Vagina (tissue), 2 donors: ENCODE measurements at regions not wholly inside any gene's neighbourhood (a gene's known extent, or its start where the extent isn't known, plus 50 kb on each side); places are given as distances from the start of the nearest gene placed in this dataset.

Experiments used
- POLR2A ChIP-seq, 2 donors: fragments of 450-650 bp; IDR thresholded peaks; one replicate each; pipeline ENCODE4 v1.6.1; 2017; ENCODE audit warnings: antibody characterized with exemption in 2 of 2, mild to moderate bottlenecking in 2 of 2, moderate library complexity in 2 of 2
- POLR2AphosphoS5 ChIP-seq, 2 donors: sonication (generic); formaldehyde crosslinking; IDR thresholded peaks; one replicate each; pipeline ENCODE4 v1.9.0; 2017; ENCODE audit warnings: antibody characterized with exemption in 2 of 2, mild to moderate bottlenecking in 2 of 2, low read depth in 1 of 2; ENCODE audit not compliant: insufficient read depth in 1 of 2
- TF ChIP-seq, protein P1 (sequence below), 3 experiments: fragments of 450-650 bp in 2 of 3; fragments of 200-600 bp in 1 of 3; sonication (generic) in 1 of 3; IDR thresholded peaks; one replicate each; pipeline ENCODE4 v1.5.1; 2017 to 2019; ENCODE audit warnings: antibody characterized with exemption in 3 of 3, mild to moderate bottlenecking in 2 of 3, moderate library complexity in 2 of 3

DNA sequence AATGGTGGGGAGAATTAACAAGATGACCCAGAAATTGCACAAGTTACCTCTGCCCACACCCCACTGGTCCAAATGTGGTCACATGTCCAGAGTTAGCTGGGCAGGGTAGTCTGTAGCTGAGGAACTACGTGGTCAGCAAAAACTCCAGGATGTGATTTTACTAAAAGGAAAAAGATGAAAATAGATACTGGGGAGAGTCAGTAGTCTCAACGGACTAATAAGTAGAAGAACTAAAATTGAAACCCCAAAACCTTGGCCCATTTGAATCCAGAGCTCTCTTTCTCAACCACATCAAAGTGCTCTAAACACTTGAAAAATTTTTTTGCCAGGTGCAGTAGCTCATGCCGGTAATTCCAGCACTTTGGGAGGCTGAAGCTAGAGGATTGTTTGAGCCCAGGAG, 146.3 kb downstream of the SKIDA1 start:
- TF ChIP-seq POLR2AphosphoS5 (IDR thresholded peaks at IDR 0.05; ENCODE audit: insufficient read depth in 1 of 2, low read depth in 1 of 2): no peak
- TF ChIP-seq, protein P1, sequence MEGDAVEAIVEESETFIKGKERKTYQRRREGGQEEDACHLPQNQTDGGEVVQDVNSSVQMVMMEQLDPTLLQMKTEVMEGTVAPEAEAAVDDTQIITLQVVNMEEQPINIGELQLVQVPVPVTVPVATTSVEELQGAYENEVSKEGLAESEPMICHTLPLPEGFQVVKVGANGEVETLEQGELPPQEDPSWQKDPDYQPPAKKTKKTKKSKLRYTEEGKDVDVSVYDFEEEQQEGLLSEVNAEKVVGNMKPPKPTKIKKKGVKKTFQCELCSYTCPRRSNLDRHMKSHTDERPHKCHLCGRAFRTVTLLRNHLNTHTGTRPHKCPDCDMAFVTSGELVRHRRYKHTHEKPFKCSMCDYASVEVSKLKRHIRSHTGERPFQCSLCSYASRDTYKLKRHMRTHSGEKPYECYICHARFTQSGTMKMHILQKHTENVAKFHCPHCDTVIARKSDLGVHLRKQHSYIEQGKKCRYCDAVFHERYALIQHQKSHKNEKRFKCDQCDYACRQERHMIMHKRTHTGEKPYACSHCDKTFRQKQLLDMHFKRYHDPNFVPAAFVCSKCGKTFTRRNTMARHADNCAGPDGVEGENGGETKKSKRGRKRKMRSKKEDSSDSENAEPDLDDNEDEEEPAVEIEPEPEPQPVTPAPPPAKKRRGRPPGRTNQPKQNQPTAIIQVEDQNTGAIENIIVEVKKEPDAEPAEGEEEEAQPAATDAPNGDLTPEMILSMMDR (IDR thresholded peaks at IDR 0.05): no peak
- no peak for TF ChIP-seq POLR2A (IDR thresholded peaks at IDR 0.05)
